ENCODE measurements at regions not wholly inside any gene's neighbourhood (a gene's known extent, or its start where the extent isn't known, plus 50 kb on each side); places are given as distances from the start of the nearest gene placed in this dataset.
A peak's percentile ranks its signal among the peaks of the same experiment; 100 is the strongest.
"Not testable (repeated sequence)": the region's sequence is repeated elsewhere in the genome, so short reads cannot be mapped to it uniquely, and the experiment has no call there.

DNA sequence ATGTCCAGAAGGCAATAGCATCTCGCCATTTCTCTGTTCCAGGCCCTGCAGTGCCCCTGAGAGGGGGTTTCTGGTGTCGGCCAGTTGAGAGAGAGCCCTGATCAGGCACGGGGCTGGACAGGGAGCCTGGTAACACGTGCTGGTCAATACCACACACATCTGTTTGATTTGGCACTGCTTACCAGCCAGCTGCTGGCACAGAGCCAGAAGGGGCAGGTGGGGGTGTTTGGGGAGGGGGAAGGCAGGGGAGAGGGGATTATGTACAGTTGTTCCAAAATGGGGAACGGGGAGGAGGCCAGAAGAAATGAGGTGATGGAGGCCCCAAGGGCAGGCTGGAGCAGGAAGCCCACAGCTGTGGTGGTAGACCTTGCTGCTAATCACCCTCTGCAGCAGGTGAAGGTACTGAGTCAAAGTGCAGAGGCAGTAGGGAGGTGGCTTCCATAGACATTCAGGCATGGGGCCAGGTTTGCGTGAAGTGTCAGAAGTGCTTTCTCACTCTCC lies 153.5 kb upstream of the LPP start:
- peak; percentile 78 for DNase-seq (ENCODE audit: low spot score)

DNA sequence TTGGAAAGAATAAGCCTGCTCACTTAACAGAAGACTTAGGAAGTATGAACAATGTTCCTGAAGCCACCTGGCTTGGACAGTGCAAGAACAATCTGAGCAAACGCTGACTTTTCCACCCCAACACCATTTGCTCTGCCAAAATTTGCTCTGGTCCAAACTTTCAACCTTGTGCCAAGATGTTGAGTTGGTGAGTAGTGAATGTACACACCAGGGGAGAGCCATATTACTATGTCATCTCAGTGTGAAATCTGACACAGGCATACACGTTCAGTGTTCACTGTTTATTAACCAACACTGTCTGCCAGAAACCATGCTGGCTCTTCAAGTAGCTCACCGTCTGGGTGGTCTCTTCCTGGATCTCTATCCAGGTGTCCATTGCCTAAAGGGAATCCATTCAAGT lies 152.9 kb upstream of the LPP start:
- peak; percentile 50 for DNase-seq (ENCODE audit: low spot score)

DNA sequence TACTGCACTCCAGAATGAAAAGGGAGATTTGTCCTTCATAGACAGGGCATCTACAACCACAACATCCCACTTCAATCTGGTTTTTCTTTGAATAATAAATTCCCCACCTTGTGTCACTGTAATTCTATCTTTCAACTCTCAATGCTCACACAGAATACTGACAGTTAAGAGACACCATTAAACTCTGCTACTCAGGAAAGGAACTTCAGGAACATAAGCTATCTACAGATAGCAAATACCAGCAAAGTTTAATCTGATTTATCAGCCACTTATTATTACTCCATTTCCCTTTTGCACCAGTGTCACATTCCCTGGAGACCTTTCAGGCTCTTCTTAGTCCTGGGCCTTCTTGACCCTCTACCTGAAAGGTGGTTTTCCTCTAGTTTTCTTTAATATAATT lies 152.0 kb upstream of the LPP start:
- no peak for DNase-seq (ENCODE audit: low spot score)

DNA sequence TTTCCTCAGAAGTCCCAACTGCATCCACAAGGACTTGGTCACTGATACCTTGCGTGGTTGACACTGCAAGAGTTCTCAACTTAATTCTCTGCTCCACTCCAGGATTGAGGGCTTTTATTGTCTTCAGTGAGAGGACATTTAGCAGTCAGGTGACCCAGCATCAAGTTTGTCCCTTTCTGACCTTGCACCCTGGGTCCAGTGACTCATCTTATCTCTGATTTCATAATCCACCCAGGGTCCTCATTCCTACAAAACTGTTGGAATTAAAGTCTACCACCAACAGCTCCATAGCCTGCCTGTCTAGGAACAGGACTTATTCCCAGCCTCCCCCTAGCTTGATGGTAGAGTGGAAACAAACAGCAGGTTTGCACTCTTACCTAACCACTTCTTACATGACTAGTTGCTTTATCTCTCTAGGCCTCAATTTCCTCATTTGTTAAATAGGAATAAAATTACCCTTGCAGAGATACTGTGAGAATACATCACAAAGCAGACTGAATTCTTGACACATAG lies 151.3 kb upstream of the LPP start:
- no peak for DNase-seq (ENCODE audit: low spot score)

DNA sequence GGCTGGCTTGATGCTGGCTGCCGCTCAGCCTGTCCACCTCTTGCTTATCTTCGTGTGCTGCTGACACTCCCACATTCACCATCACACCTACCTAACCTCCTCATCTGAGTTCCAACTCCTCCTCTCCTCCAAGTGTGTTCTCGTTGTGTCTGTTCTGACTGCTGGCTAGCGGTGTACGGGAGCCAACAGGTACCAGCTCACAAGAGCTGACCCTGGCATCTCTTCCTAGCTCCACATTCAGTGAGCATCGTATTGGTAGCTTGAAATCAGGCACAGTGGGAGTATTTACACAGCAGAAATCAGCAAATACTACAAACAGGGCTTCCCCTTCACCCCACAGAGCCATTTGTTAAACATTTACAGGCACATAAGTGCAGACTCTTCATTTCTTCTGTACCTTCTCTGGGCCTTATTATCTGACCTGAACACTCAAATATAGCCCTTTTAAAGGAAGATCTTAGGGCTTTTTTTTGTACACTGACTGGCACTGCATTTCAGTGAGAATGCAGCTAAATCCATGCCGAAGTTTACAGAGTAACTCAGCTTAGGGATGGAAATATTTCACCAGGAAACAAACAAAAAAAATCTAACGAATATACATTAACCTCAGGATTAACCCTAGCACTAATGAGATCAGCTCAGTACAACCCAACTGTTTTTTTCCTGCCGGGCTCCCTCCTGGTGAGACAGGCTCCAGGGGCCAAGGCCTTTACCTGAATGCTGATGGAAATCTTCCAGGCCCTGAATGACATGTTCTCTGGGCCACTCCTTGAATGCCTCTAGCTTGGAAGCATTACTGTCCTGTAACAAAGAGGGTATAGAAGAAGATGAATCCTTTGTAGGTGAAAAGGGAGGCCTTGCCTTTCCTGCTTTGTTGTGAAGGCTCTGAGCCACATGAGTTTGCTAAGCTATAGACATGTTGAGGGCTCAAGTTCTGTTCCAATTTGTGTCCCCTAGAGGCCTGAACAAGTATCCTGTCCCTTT lies 150.5 kb upstream of the LPP start:
- no peak for DNase-seq (ENCODE audit: low spot score)

DNA sequence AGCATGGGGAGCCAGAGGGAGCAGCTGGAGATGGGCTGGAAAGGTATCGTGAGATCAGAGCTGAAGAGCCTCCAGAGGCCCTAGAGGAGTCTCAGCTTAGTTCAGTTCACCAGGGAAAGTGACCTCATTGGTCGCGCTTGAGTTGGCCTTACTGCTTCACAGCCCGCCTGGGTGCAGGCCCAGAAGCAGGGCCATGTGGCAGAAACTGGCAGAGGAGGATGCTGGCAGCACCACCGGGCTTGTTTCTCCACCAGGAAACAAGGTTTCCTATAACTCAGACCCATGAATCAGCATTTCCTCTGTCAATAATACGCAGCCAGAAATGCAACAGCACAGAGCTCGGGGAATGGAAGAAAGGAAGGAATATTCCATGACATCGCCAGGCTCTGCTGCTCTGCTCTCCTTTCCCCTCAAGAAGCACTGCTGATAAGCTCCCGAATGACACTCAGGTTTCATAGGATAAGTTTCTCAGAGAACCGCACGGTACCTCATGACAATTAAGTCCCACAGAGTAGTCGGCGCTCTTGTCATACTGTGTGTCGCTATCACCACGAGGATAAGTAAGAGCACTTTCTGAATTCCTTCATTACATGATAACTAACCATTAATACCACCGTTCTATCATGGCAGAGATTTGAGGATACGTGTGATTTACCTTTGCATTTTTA lies 147.1 kb upstream of the LPP start:
- peak; percentile 80 for DNase-seq (ENCODE audit: low spot score)

DNA sequence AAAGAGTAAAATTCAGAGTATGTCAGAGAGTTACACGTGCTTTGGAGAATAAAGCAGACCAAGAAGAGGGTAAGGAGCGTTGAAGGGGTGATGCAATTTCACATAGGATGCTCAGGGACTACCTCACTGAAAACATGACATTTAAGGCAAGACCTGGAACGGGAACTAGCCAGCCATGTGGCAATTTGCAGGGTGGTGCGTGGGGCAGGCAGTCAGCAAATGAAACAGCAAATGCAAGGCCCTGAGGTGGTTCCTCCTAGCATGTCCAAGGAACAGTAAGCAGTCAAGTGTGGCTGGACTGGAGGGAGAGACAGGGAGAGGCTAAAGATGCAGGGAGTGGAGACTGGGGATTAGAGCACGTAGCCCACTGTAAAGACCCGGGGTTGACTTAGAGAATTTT lies 146.1 kb upstream of the LPP start:
- DNase-seq (ENCODE audit: low spot score) = no peak

DNA sequence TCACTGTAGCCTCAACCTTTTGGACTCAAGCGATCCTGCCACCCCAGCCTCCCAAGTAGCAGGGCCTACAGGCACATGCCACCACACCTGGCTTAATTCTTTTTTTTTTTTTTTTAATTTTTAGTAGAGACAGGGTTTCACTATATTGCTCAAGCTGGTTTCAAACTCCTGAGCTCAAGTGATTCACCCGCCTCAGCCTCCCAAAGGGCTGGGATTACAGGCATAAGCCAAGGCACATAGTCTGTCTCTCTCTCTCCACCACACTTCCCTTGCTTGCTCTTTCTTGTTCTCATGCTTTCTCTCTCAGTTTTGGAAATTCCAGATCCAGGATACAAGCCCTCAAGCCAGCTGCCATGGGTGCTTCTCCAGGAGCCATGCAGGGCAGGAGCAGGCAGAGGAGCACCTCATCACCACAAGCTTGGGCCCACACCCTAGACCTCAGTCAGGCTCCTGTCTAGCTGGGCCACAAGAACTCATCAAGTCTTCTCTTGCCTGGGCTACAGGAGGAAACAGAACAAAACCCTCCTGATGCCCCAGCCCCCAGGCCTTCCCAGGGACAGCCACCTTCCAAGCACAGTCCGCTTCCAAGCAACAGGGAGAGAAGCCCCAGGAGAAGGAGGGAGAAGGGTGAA lies 145.3 kb upstream of the LPP start:
- no peak for DNase-seq (ENCODE audit: low spot score)

DNA sequence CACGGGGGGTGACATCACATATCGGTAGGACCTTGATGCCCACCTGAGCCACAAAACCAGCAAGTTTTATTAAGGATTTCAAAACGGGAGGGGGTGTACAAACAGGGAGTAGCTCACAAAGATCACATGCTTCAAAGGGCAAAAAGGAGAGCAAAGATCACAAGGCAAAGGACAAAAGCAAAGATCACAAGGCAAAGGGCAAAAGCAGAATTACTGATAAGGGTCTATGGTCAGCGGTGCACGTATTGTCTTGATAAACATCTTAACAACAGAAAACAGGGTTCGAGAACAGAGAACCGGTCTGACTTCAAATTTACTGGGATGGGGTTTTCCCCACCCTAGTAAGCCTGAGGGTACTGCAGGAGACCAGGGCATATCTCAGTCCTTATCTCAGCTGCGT lies 143.5 kb upstream of the LPP start:
- DNase-seq (ENCODE audit: low spot score) = no peak

DNA sequence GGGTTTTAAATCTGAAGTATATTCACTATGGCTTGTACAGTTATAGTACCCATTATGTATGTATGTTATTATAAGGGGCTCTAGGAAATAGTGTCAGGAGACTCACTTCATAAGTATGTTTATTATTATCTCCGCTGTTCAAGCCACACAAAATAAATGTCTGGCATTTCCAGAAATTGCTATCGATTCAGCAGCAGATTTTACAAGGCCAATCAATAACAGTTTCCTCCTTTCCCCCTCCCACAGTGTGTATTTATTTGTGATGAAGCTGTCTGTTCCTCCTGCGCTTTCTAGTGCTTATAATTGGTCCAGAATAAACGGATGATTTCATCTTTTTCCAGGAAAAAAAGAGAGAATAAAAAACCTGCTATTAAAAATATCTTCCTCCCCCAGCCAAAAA lies 134.2 kb upstream of the LPP start:
- DNase-seq (ENCODE audit: low spot score) = no peak

DNA sequence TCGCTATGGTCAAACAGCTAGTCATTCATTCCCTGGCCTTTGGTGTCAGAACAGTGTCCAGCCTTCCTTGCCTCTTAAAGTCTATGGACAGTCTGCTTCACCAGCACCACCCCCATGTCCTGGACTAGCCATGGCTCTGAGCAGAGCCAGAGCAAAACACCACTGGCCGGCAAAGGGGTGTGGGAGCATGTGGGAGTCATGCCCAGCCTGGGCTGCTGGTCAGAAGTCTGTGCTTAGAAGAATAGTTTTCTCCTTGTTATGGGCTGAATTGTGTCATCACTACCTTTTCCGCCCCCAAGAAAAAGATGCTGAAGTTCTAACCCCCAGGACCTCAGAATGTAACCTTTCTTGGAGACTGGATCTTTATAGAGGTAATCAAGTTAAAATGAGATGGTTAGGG lies 132.9 kb upstream of the LPP start:
- DNase-seq (ENCODE audit: low spot score) = no peak

DNA sequence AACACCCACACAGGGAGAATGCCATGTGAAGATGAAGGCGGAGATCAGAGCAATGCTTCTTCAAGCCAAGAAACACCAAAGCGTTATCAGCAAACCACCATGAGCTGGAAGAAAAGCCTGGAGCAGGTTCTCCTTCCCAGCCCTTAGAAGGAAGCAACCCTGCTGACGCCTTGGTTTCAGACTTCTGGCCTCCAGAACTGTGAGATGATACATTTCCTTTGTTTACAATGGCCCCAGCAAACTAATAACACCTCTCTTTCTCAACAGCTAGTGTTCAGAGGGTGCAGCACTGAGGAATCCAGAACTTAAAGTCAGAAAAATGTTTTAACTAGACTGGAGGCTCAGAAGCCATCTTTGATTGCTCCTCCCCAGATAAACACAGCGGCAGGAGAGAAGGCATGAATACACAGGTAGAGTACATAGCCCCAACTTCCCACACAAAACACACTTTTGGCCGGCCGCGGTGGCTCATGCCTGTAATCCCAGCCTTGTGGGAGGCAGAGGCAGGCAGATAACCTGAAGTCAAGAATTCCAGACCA lies 132.4 kb upstream of the LPP start:
- DNase-seq (ENCODE audit: low spot score) = no peak

DNA sequence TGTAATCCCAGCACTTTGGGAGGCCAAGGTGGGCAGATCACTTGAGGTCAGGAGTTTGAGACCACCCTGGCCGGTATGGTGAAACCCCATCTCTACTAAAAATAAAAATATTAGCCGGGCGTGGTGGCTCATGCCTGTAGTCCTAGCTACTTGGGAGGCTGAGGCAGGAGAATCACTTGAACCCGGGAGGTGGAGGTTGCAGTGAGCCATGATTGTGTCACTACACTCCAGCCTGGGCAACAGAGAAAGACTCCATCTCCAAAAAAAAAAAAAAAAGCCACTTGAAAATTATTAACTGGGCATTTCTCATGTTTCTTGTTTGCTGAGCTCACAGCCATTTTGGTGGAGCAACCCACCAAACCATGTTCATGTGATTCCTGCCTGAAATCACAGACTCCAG lies 131.1 kb upstream of the LPP start:
- not testable (repeated sequence) for DNase-seq (ENCODE audit: low spot score)

DNA sequence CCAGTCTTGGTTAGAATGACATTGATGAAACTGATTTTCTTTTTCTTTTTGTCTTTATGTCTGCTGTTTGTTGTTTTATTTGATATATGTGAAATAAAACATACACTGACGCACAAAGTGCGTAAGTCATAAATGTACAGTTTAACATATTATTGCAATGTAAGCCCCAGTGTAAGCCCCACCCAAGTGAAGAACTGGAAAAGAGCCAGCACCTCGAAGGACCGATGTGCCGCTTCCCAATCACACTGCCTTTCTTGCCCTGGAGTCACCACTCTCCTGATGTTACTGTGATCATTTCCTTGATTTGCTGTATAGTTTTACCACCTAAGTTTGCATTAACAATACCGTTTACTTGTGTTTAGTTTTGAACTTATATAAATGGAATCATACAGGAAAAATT lies 128.4 kb upstream of the LPP start:
- DNase-seq (ENCODE audit: low spot score) = no peak

DNA sequence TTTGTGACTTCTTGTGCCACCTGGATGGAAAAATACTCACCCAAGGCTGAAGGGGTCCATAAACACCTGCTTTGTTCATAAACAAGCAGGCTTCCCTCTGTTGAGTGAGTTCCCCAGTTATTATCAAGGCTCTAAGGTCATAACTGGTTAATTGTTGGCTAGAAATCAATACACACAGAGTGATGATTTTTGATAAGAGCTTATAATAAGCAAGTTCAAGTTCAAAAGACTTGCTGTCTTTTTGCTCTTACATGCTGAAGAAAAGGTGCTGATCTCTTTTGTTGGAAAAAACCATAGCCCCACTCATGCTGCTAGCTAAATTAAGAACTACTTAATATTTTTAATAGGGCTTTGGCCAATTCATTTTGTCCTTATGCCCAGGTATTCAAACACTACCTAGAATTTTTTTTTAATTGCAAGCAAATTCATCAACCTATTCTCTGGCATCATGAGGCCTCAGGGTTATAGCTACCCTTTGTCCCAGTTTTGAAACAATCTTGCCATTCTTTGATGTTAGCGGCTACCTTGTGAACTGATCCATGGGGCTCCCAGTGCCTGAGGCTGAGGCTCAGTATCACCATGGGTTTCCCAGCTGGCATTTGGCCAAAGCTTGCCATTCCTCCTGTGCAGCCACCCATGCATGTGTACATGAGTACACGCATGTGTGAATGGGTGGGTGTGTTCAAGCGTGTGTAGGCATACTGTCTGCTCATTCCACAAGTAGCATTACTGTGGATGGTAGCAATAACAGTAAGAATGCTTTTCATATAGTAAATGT lies 127.6 kb upstream of the LPP start:
- DNase-seq (ENCODE audit: low spot score) = peak; percentile 30

DNA sequence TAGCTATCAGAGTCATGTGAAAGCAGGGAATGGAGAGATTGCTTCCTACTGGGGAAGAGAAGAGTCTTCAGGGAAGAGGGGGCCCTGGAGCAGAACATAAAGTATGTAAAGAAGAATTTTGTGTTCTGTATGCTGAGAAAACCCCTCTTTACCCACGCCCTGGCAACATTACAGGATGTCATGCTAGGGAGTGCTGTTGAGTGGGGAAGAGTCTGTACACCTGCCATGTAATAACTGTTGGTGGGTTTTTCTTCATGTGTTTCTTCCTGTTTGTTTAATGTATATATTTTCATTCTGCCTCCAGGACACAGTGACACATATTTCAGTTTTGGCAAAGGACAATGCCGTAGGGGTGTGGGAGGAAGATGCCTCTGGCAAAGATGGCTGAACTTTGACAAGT lies 122.8 kb upstream of the LPP start:
- peak; percentile 56 for DNase-seq (ENCODE audit: low spot score)

DNA sequence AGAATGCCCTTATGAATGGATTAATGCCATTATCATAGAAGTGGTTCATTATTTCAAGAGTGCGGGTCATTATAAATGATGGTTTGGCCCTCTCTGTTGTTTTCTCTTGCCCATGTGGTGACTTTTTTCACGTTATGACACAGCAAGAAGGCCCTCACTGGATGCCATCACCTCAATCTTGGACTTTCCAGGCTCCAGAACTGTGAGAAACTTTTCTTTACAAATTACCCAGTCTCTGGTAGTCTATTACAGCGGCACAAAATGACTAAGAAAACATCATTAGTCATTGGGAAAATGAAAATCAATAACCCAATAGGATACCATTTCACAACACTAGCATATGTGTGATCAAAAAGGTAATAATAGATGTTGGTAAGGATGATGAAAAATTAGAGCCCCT lies 119.0 kb upstream of the LPP start:
- no peak for DNase-seq (ENCODE audit: low spot score)

DNA sequence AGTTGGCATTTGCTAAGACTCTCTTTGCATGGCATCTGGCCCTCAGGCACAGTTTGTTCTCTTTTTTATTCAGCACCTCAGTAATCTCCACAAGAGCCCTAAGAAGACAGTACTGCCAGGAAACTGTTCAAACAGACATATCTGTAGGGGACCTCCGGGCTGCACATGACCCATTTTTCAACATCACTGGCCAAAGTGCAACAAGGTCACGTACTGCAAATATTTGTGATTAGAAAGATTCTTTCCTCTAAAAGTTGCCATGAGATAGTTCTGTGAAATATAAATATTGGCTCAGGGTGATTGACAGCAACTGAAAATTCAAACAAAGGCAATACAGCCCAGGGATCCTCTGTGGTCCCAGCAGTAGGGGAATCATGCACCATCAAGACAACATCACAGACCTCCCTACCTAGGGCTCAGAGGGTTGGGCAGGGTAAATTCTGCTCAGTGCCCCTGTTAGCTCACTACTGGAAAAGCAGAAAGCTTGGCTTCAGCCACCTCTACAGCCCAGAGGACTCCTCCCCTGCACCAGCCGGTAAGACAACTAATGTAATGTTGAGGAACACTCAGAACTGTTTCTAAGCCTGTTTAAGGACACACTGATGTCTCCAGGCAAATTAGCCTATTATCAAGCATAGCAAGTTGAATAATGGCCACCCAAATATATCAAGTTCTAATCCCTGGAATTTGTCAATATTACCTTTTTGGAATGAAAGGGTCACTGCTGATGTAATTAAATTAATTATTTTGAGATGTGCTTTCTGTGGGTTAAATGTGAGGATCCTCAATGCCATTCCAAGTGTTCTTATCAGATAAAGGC lies 117.4 kb upstream of the LPP start:
- DNase-seq (ENCODE audit: low spot score) = no peak

DNA sequence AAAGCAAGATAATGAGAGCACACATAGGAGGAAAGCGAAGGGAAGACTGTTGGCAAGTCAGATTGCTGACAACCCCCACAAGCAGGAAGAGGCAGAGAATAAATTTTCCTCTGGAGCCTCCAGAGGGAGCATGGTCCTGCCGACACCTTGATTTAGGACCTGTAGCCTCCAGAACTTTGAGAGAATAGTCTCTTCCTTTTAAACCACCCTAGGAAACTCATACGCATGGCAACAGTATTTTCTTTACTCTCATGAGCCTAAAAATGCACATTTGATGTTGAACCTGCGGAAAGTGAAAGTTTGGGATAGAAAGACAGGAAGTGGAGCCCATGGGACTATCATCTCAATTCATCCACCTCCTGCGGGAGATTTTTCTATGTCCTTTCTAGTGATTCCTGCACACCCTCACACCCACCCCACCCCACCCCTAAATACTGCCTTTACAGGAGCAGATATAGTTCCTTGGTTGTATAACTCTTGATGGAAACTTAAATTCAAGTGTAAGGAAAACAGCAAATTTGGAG lies 116.7 kb upstream of the LPP start:
- no peak for DNase-seq (ENCODE audit: low spot score)

DNA sequence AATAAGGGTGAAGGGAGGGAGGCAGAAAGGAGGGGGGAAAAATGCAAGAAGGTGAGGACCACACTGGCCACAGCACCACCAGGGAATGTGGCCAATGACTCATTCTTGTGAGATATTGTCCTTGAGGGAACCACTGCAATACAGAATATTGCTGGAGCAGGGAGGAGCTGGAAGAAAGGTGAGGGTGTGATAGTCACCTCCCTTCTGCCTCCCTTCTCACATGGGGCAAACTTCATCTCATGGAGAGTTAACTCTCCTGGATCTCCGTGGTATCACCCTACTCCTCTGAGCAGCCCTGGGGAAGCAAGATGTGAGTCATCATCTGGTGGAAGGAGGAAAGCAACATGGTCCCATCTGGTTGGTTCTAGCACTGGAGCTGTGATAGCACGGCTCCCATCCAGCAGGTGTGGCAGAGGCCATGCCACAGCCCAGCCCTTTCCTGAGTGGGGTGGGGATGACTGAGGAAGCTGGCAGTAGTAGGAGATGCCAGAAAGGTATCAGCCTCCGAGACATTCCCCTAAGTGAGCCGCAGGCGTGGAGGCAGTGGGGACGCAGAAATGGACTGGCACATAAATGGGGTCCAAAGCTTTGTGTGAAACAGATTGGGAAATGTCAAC lies 115.9 kb upstream of the LPP start:
- DNase-seq (ENCODE audit: low spot score) = no peak

Data from NAMALWA (cell line).